ENCODE measurements at regions not wholly inside any gene's neighbourhood (a gene's known extent, or its start where the extent isn't known, plus 50 kb on each side); places are given as distances from the start of the nearest gene placed in this dataset.
"Not testable (repeated sequence)": the region's sequence is repeated elsewhere in the genome, so short reads cannot be mapped to it uniquely, and the experiment has no call there.

- Histone ChIP-seq H3K27me3 (no peaks in the 10 kb centered on the region), H3K4me3 (replicated peaks in 1 of 3) (no peak overlapping the region), H3K4me1 (no peaks in the 10 kb centered on the region), H3K36me3 (no peaks in the 10 kb centered on the region), H3K27ac (no peak overlapping the region), H3K9me3 (no peaks in the 10 kb centered on the region)
- DNase-seq, result no peak
- 86% methylated on average over 1 of the region's 1 CpG for WGBS, 2 donors
- intact Hi-C loops (cut with DNase I), result no loop called here
- TF ChIP-seq, protein P1, sequence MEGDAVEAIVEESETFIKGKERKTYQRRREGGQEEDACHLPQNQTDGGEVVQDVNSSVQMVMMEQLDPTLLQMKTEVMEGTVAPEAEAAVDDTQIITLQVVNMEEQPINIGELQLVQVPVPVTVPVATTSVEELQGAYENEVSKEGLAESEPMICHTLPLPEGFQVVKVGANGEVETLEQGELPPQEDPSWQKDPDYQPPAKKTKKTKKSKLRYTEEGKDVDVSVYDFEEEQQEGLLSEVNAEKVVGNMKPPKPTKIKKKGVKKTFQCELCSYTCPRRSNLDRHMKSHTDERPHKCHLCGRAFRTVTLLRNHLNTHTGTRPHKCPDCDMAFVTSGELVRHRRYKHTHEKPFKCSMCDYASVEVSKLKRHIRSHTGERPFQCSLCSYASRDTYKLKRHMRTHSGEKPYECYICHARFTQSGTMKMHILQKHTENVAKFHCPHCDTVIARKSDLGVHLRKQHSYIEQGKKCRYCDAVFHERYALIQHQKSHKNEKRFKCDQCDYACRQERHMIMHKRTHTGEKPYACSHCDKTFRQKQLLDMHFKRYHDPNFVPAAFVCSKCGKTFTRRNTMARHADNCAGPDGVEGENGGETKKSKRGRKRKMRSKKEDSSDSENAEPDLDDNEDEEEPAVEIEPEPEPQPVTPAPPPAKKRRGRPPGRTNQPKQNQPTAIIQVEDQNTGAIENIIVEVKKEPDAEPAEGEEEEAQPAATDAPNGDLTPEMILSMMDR (IDR thresholded peaks at IDR 0.05), result no peak
- TF ChIP-seq POLR2A (IDR thresholded peaks at IDR 0.05), result no peak
These were observed 115.3 kb upstream of the KLHL4 start for GRCh38 chrX:87402256-87402655.

DNA sequence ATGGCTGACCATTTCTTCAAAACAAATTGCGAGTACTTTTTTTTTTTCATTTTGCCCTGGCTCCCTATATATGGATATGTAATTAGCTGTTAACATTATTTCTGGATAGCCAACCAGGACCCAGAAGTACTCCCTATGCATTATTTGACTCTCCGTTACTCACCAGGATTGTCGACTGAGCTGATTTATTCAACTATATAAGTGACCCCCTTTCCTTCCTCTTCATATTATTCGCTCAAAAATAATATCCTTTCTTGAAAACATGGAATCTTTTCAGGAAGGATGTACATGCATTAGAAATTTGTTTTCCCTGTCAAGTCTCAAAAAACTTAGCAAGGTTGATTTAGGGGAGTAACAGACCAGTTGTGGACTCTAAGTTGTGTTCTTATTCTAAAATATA is 114.1 kb upstream of the KLHL4 start:
- no peaks in the 10 kb centered on the region for H3K27me3 ChIP-seq
- intact Hi-C loops (cut with DNase I), result no loop called here
- WGBS, 2 donors, result 77 to 93% methylated on average over 4 of the region's 4 CpGs
- no peak for TF ChIP-seq POLR2A (IDR thresholded peaks at IDR 0.05)
- TF ChIP-seq, protein P1 (IDR thresholded peaks at IDR 0.05), result no peak
- no peaks in the 10 kb centered on the region for H3K9me3 ChIP-seq
- no peak for DNase-seq
- no peaks in the 10 kb centered on the region for H3K4me1 ChIP-seq
- H3K27ac ChIP-seq, result no peak overlapping the region
- H3K4me3 ChIP-seq (replicated peaks in 1 of 3), result no peak overlapping the region
- no peaks in the 10 kb centered on the region for H3K36me3 ChIP-seq

DNA sequence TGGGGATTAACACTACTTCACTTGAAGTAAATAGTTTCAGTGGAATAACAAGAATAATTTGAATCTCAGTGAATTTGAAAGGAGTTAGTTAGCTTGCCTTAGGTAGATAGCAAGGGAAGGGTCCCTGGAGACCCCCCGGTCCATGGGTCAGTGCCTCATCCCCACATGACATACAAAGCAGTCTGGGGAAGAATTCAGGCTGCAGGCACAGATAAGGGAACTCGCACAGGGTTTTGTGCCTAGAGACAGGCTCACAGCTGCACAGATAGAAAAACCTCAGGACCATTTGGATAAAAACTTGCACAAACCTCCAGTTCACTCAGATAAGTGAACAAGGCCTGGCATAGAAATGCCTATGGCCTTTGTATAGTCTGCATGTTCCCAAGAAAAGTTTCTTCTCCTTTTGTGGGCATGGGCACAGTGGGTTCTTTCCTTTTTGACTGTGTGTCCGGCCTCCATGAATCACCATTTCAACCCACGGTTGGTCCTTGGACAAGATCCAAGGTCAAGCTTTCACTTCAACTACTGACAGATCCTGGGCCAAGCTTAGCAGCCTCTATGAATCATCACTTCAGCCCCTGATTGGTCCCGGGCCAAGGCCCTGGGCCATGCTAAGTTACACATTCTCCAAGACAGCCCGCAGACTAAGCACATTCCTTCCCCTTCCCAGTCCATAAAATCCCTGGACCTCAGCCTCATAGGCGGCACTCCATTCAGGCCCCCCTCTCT is 108.3 kb upstream of the KLHL4 start:
- Histone ChIP-seq H3K27me3 (no peaks in the 10 kb centered on the region), H3K4me3 (replicated peaks in 1 of 3) (no peak overlapping the region), H3K9me3 (no peaks in the 10 kb centered on the region), H3K27ac (no peak overlapping the region), H3K4me1 (no peaks in the 10 kb centered on the region), H3K36me3 (no peaks in the 10 kb centered on the region)
- no peak for TF ChIP-seq POLR2A (IDR thresholded peaks at IDR 0.05)
- TF ChIP-seq, protein P1 (IDR thresholded peaks at IDR 0.05), result no peak
- 24 to 66% methylated on average over 7 of the region's 7 CpGs for WGBS, 2 donors
- intact Hi-C loops (cut with DNase I), result no loop called here
- peak; percentile 3 to 7 for DNase-seq

DNA sequence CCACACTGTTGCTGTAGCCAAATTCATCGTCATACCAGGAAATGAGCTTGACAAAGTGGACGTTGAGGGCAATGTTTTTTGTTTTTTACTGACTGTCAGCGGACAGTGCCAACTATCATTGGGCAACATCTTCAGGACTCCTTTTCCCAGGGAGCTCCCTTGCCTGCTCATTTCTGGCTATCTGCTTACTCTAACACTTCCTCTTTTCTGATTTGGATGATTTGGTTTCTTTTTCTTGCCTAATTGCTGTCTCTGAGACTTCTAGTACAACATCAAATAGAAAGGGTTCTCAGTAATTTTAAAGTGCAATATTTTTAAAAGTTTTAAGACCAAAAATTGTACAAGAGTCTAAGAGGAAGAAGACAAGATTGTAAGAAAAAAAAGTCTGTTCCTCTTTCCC is 92.0 kb upstream of the KLHL4 start:
- 86% methylated on average over 3 of the region's 3 CpGs for WGBS, 2 donors
- no peak overlapping the region for H3K27ac ChIP-seq
- H3K36me3 ChIP-seq, result no peaks in the 10 kb centered on the region
- TF ChIP-seq, protein P1 (IDR thresholded peaks at IDR 0.05), result no peak
- TF ChIP-seq POLR2A (IDR thresholded peaks at IDR 0.05), result no peak
- no peaks in the 10 kb centered on the region for H3K27me3 ChIP-seq
- H3K9me3 ChIP-seq, result no peaks in the 10 kb centered on the region
- intact Hi-C loops (cut with DNase I), result no loop called here
- H3K4me3 ChIP-seq (replicated peaks in 1 of 3), result no peak overlapping the region
- DNase-seq, result no peak
- H3K4me1 ChIP-seq, result no peaks in the 10 kb centered on the region

- 68 to 73% methylated on average over 4 of the region's 4 CpGs for WGBS, 2 donors
- no peaks in the 10 kb centered on the region for H3K36me3 ChIP-seq
- H3K4me3 ChIP-seq (replicated peaks in 1 of 3), result no peak overlapping the region
- no peaks in the 10 kb centered on the region for H3K27me3 ChIP-seq
- H3K27ac ChIP-seq, result no peak overlapping the region
- TF ChIP-seq POLR2A (IDR thresholded peaks at IDR 0.05), result no peak
- no peaks in the 10 kb centered on the region for H3K9me3 ChIP-seq
- DNase-seq, result no peak
- intact Hi-C loops (cut with DNase I), result no loop called here
- no peaks in the 10 kb centered on the region for H3K4me1 ChIP-seq
These were observed 83.0 kb upstream of the KLHL4 start for GRCh38 chrX:87434618-87435017.

DNA sequence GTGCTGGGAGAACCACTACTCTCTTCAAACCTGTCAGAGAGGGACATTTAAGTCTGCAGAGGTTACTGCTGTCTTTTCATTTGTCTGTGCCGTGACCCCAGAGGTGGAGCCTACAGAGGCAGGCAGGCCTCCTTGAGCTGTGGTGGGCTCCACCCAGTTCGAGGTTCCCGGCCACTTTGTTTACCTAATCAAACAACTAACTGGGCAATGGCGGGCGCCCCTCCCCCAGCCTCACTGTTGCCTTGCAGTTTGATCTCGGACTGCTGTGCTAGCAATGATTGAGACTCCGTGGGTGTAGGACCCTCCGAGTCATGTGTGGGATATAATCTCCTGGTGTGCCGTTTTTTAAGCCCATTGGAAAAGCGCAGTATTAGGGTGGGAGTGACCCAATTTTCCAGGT is 69.0 kb upstream of the KLHL4 start:
- H3K4me1 ChIP-seq; H3K36me3 ChIP-seq; H3K4me3 ChIP-seq (replicated peaks in 1 of 3); H3K27ac ChIP-seq; DNase-seq; intact Hi-C loops (cut with DNase I); H3K27me3 ChIP-seq; H3K9me3 ChIP-seq: not testable (repeated sequence)
- 74 to 98% methylated on average over 7 of the region's 10 CpGs for WGBS, 2 donors

DNA sequence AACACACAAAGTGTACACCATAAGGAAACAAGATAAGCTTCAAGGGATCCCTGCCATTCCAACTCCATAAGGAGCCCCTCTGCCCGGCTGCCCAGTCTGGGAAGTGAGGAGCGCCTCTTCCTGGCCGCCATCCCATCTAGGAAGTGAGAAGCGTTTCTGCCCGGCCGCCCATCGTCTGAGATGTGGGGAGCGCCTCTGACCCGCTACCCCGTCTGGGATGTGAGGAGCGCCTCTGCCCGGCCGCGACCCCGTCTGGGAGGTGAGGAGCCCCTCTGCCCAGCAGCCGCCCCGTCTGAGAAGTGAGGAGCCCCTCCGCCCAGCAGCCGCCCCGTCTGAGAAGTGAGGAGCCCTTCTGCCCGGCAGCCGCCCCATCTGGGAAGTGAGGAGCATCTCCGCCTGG is 51.8 kb upstream of the KLHL4 start:
- H3K4me1 ChIP-seq; H3K27ac ChIP-seq; DNase-seq; H3K36me3 ChIP-seq; intact Hi-C loops (cut with DNase I); H3K27me3 ChIP-seq; H3K9me3 ChIP-seq; H3K4me3 ChIP-seq (replicated peaks in 1 of 3): not testable (repeated sequence)
- 0 to 67% methylated on average over 1 to 3 of the region's 23 CpGs for WGBS, 2 donors
